GDM1 (cell line): ENCODE measurements at regions not wholly inside any gene's neighbourhood (a gene's known extent, or its start where the extent isn't known, plus 50 kb on each side); places are given as distances from the start of the nearest gene placed in this dataset.
"Not testable (repeated sequence)": the region's sequence is repeated elsewhere in the genome, so short reads cannot be mapped to it uniquely, and the experiment has no call there.

Experiments used
- DNase-seq: peaks from one replicate; lab custom pipeline; 2025; lab: John Stamatoyannopoulos, UW

DNA sequence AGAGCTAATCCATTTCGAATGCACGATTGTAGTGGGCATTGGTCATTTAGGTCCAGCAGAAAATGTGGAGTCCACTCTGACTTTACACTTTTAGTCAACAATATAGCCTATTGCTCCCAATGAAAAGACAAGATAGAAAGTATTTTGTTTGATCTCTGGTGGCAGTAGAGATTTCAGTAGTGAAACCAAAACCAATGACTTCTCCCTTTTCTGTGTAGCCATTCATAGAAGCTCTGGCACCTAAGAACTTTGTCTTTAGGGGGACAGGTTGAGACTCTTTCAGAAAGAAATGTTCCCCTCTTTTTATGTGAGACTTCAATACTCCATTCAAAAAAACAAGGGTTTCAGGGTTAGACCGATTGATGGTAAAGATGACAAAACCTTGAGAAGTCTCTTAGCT, 510.8 kb upstream of the POU3F2 start:
- no peak for DNase-seq

DNA sequence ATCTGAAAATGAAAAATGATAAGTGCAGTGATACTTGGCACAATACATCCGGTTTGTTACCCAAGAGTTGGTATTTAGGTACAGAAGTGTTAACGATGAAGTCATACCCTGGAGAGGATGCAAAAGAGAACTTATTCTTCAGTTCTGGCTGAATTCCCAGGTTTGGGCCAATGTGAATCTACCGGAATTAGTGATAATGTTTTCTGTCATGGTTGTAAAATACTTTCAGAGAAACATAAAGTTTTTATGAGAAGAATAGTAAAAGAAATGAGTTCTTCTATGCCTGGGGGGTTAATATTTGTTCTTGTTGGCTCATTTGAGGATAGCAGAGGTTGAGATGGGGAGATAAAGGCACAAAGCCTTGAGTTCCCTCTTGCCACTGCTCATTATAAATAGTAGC, 509.9 kb upstream of the POU3F2 start:
- DNase-seq: no peak

DNA sequence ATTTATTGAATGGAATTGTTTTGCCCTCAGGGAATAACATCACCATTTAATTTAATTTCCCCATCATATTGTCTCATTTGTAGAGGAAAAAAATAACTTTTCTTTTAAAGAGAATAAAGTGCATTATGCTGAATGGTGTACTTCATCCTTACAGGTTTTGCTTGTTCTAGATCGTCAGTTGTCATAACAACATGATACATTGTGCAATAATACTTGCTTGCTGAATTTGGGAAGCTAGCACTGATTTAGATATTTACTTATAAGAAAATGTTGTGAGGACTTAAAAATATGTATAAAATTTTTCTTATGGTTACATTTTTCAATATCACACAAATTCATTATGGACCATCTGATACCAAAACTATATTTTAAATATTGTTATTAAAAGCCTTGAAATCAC, 509.0 kb upstream of the POU3F2 start:
- no peak for DNase-seq

DNA sequence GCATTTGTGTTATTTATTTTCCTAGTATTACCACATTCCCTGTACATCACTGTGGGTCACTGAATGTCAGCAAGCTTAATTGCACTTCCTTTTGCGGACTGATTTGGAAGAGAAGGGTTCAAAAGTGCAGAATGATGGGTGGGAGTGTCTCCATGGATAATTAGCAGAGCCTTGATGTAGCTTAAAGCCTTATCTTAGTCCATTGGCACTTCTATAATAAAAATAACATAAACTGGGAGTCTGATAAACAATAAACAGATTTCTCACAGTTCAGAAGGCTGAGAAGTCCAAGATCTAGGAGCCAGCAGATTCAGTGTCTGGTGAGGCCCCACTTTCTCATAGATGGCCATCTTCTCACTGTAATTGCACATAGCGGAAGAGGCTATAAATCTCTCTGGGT, 501.1 kb upstream of the POU3F2 start:
- no peak for DNase-seq

DNA sequence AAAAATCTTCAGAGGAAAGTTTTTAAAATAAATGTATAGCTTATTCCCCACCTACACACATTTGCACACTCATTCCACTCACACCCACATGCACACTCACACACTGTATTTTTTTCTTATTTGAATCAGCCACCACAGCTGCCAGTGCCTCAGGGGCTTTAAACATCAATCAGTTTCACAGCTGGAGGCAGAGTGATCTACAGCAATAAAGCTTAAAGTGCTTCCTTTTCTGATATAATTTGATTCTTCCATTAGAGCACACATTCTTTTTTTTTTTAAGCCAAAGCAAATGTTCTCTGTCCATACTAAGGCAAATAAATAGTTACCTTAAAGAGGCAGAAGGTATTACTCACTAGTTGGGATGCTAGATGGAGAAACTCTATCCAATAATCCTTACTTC, 498.8 kb upstream of the POU3F2 start:
- no peak for DNase-seq

DNA sequence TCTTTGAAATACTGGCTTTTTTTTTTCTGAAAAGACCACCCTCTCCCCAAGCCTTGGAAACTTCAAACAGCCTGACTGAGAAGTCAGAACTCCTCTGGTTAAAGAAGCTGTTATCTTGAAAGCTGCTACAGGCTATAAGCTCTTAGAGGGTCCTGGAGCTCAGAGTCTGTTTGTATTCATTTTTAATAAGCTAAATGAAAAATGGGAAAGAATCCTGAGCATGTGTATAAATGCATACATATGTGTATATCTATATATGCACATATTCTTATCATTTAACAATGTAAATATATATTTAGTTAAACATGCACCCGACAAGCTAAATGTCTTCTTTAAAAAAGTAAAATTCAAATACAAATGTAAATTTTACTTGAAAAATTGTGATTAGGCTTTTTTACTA, 494.9 kb upstream of the POU3F2 start:
- DNase-seq: no peak

DNA sequence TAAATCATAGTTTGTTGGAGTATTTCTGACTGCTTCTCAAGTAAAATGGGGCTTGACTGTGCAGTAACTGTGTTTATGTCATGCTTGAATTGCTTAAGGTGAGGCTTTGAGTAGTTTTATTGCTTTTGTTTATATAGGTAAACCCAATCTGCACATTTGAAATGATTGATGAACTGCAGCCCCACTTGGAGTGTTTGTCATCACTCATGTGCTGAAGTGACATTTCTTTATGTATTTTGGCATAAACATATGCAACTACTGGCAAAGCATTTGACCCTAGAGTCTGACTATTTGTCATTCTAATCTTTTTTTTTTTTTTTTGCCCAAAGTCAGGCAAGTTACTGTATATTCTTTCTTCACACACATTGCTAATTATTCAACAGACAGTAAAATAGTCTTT, 491.4 kb upstream of the POU3F2 start:
- no peak for DNase-seq

DNA sequence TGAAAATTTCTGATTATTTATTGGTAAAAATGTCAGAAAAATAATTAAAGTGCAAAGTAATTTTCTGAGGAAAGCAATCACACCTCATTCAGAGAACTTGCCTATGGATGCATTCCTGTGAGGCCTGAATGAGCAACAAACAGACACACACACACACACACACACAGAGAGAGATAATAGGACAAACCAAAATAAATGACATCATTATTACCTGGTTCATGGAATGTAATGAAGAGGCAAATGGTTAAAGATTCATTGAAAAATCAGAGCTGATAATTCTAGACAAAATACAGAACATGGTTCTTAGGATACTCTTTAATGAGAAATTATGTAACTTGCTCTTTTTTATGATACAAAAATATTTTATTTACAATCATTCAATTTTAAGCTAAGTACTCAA, 490.6 kb upstream of the POU3F2 start:
- no peak for DNase-seq

DNA sequence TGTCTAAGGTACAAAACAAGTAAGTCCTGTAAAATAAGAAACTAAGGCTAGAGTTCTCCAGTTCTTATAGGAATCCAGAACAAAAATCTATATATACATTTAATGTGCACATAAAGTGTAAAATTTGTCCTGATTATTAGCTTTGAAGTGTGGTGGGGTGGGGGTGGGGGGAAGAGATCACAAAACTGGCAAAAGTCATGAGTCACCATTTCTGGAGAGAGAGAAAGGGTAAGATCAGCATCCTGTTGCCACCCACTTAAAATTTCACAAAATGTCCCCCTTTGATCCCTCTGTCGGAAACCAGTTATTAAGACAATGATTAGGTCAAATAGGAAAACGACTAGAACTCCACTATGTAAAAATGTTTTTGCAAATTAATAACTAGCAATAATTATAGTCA, 482.0 kb upstream of the POU3F2 start:
- DNase-seq: no peak

DNA sequence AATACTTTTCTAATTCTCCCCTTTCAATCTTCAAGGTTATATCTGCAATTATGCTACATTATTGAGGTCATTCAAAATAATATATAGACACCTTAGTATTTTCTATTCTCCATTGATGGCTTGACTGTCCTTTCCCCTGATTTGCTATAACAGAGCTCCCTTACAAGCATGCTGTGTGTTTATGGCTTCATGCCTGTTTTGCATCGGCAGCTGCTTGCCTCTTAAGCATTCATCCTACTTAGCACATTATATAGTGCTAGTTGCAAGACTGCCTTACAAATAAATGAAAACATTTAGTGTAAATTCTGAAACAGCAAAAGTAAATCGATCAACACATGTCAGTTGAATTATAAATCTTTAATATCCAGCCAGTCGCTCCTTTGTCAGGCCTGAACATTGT, 476.2 kb upstream of the POU3F2 start:
- DNase-seq: no peak

DNA sequence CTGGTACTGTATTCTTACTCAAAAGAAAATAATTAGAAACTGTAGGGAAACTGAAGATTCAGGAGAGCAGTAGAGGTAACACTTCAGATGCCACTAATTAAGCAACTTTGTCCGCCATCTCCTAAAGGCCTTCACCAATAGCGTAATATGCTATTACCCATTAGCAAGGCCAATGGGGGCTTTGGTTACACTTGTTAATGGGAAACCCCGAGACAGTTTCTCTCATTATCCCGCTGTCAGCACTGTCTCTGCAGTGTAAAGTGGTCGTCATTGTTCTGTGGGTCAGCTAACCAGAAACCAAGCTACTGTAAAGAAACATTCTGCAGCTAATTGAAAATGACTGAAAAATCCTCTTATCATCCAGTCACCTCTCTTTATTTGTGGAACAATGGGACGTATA, 468.0 kb upstream of the POU3F2 start:
- no peak for DNase-seq

DNA sequence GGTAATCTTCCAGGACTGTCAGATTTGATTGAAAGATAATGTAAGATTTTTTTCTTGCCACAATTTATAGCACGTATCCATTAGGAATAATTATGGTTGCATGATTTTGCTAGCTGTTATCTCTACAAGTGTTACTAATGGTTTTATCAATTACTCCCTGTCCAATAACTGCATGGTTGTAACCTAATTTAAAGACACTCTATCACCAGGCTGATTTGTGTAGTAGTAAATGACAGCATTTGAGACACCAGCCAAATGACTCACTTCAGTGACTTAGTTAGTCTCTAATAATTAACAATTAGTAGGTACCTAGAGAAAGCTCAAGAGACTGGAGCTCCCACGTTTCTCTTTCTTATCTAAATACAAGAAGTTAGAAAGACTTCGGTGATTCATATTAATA, 453.8 kb upstream of the POU3F2 start:
- DNase-seq: no peak

DNA sequence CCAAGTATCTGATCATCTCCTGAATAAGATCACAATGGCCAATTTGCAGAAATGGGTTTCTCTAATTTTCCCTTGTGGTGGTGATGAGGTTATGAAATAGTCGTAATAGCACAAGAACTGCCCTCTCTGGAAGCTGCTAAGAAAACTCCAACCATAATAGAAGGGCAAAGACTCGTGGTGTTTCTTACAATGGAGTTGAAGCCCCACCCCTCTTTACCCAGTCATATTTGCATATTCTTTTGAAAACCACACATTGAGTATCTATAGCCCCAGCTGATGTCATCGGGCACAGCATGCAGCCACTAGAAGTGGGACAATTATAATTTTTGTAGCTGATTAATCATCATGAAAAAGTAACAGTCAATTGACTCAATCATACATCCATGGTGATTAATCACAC, 452.1 kb upstream of the POU3F2 start:
- no peak for DNase-seq

DNA sequence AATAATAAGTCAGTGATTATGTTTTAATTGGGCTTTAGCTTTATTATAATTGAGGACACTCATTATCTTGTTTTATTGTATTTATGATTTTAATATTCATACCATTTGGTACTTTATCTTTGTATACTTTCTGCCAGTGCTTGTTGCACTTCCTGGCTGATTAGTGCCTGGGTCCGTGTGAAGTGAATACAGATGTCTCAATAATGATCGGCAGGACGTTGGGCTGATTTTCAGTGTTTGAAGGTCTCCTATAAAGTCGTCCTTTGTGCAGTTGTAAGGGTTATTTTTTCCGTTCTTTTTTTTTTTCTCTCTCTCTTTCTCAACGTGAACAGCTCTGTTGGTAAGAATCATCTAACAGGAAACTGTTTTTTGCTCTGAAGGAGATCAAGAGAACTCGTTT, 450.0 kb upstream of the POU3F2 start:
- DNase-seq: no peak

DNA sequence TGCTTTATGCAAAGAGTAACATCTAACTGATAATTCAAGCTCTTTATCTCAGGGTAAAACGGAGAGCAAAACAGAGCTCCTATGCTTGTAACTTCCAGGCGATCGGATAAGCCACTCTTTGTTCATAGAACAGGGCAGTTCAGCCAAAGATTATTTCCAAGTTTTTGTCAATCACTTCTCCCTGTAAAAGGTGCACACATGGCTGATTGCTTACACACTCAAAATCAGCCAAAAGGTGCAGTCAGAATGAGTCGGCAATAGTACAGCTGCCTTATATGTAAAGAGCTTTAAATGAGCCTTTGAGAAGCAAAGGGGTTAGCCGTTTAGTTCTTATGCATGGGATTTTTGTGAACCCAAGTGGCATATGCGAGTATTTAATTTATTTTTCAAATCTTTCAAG, 449.6 kb upstream of the POU3F2 start:
- no peak for DNase-seq

DNA sequence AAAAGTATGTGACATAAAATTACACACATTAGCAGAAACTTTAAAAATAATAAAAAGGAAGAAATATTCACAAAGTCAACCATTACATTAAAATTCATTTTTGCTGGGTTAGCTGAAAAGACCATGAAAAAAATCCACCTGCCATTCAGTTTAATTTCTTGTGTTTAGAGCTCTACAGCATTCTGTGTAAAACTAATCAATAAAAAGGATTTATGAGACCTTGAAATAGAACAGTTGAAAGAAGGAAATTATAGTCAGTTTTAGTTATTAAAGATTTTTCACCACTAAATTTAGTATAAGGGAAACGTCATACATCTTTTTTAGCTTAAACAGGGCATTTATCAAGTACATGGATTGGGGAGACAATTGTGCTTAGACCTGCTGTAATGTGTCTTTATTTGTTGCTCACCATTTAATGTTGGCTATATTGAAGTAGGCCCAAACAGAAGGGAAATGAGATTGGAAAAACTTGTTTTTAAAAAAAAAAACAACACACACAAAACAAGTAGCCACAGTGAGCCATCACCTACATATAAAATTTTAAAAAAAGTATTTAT, 438.7 kb upstream of the POU3F2 start:
- no peak for DNase-seq

DNA sequence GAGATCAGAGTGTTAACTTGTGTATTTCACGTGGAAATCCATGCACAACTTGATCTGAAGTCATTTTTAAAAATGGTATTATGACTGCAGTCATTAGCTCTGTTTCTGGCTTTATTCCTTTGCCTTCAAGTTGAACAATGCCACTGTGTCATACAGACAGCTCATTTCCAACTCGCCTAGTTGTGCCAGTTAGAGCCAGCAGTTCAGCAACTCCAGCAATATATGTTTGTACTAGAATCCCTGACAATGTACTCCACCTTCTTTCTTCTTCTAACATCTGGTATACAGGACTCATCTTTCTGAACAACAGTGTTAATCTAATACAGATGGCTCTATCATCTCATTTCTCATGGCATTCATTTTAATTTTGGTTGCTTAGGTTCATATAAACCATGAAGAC, 418.3 kb upstream of the POU3F2 start:
- DNase-seq: no peak

DNA sequence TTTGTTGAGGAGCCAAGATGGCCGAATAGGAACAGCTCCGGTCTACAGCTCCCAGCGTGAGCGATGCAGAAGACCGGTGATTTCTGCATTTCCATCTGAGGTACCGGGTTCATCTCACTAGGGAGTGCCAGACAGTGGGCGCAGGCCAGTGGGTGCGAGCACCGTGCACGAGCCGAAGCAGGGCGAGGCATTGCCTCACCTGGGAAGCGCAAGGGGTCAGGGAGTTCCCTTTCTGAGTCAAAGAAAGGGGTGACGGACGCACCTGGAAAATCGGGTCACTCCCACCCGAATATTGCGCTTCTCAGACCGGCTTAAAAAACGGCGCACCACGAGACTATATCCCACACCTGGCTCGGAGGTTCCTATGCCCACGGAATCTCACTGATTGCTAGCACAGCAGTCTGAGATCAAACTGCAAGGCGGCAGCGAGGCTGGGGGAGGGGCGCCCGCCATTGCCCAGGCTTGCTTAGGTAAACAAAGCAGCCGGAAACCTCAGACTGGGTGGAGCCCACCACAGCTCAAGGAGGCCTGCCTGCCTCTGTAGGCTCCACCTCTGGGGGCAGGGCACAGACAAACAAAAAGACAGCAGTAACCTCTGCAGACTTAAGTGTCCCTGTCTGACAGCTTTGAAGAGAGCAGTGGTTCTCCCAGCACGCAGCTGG, 417.7 kb upstream of the POU3F2 start:
- DNase-seq: not testable (repeated sequence)

DNA sequence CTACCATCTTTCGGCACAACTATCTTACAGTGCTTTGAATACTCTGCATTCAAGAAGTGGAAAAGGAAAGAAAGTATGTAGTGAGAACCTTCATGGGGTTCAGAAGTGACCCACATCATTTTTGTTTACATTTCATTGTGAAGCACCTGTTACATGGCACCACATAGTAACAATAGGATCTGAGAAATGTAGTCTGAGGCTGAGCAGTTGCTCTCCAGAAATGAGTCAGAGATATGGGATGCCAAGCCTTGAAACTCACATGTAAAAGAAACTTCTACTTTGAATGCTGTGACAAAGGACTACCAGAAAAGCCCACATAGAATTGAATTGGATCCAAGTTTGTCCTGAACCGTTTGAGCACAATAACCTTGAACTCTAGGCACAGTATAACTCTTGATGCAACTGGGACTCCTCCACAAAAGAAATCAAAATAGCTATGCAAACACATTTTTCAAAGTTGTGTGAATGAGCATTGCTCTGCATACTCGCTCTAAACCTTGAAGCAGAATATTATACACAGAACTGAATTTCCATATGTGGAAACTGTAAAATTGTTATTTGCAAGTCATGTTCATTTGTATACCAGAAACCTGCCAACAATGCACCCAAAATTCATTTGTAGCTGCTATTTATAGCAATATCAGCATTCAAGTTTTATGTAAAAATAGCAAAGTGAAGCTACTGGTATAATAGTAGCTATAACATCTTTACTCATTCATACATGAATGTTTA, 400.9 kb upstream of the POU3F2 start:
- no peak for DNase-seq

DNA sequence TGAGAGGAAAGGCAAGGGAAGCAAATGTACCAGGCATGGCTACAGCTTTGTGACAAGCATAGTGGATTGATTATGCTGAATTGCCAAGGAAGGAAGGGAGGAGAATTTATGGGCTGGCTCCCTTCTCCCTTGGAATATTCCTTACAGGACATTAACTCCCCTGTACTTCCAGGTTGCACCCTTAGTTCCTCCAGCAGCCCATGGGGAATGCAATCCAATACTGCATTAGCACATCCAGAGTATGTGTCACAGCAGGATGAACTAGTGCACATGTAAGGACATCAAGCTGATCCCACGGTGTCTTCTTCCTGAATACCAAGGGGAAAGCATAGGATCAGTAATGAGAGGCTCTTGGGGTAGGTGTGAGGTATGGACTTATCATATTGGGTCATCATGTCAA, 390.7 kb upstream of the POU3F2 start:
- no peak for DNase-seq

DNA sequence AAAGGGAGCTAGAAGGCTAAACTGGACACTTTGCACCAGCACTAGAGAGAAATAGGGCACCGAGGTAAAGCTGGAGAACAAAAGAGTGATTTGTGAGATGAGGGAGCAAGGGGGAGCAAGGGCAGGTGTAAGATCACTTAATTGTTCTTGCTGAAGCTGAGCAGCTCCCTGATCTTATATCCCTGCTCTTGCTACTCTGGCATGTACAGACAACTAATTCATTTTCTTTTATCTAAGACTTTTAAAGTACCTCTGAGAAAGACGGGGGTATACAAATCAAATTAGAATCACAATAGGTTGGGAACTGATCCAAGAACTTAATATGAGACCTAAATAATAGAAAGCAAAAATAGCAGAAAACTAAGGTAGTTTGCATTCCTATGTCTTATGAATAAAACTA, 381.7 kb upstream of the POU3F2 start:
- no peak for DNase-seq

DNA sequence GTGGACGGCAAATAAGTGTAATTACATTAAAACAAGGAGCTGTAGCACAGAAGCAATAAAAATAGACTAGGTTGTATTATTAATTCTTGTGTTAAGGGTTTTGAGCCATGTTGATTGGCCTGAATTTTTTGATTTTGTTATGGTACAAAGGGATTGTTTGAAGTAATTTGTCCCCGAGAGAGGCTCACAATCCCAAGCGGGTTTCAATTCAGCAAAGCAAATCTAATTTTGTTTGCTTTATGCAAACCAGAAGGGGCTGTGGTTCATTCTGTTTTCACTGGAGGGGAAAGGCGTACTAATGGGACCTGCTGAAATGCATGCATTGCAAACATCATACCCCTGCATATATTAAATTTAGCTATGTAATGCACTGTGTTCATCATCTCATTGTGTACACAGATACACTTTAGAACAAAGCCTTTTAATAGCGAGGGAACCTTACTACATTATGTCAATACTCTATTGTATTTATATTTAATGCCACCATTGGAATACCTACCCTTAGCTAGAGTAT, 379.5 kb upstream of the POU3F2 start:
- DNase-seq: no peak

DNA sequence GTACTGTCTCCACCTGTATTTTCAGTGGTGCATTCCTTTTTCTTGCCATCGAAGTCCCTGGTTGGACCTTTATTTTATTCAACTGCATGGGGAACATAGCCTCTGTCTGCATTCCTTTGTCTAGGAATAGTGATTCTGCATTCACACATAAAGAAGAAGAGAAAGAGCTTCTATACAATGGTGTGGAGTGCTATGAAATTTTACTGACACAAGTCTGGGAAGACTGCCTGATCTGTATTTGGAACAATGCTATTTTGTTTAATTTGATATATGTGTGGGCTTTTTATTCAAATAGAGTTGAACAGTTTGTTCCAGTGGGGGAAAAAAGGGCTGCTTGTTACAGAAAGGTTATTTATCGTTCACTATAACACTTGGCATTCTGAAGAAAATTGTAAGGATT, 375.7 kb upstream of the POU3F2 start:
- no peak for DNase-seq
